GM12874 (cell line): ENCODE measurements at regions not wholly inside any gene's neighbourhood (a gene's known extent, or its start where the extent isn't known, plus 50 kb on each side); places are given as distances from the start of the nearest gene placed in this dataset.

Experiments
- CTCF ChIP-seq: IDR thresholded peaks from 2 replicates; pipeline ENCODE4 v1.5.1; 2011; ENCODE audit warnings: low read depth, mild to moderate bottlenecking, control low read depth, low read length, moderate library complexity; ENCODE audit not compliant: insufficient read depth

- no peak for TF ChIP-seq CTCF
These were observed 762.4 kb downstream of the DSC3 start for GRCh38 chr18:30280186-30280585.

- TF ChIP-seq CTCF = no peak
These were observed 764.9 kb downstream of the DSC3 start for GRCh38 chr18:30277676-30278075.

GRCh38 chr18:30271716-30272115 lies 770.8 kb downstream of the DSC3 start:
- TF ChIP-seq CTCF = no peak

GRCh38 chr18:30265190-30265589 lies 777.4 kb downstream of the DSC3 start:
- TF ChIP-seq CTCF = no peak

GRCh38 chr18:30254331-30254730 lies 788.2 kb downstream of the DSC3 start:
- TF ChIP-seq CTCF = no peak

GRCh38 chr18:30248056-30248455 lies 794.5 kb downstream of the DSC3 start:
- TF ChIP-seq CTCF = no peak

GRCh38 chr18:30245766-30246455 lies 796.6 kb downstream of the DSC3 start:
- TF ChIP-seq CTCF = no peak

GRCh38 chr18:30234755-30235154 lies 807.8 kb downstream of the DSC3 start:
- no peak for TF ChIP-seq CTCF
